CD4-positive, alpha-beta T cell treated with Interleukin-6 at 100 ng/mL for 8 hours (primary cell): ENCODE measurements at regions not wholly inside any gene's neighbourhood (a gene's known extent, or its start where the extent isn't known, plus 50 kb on each side); places are given as distances from the start of the nearest gene placed in this dataset.

ENCODE experiments used
- DNase-seq: peaks from one replicate; pipeline ENCODE4 v3.0.0-alpha.2; 2020; ENCODE audit warnings: mixed read lengths, low spot score

GRCh38 chr3:107992976-107993684 is 97.7 kb downstream of the CD47 start:
- DNase-seq = no peak

DNA sequence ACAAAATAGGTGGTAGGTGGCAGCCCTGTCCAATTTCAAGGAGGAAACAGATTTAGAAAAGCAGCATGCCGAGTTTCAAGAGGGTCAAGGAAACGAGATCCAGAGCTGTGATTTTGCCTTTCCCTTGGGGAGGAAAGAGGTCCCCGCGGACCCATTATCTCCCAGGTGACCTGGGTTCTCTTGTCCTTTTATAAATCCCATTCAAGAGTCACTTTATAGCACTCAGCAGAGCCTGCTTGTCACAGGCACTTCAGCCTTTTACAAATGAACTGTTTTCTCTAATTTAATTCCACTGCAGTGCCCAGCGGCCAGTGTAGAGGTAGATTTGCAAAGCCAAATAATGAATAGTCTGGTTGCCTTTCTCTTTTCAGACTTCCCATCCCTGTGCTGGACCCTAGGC is 99.9 kb downstream of the CD47 start:
- no peak for DNase-seq

- no peak for DNase-seq
Measured at GRCh38 chr3:107990433-107990832, 100.4 kb downstream of the CD47 start.

DNA sequence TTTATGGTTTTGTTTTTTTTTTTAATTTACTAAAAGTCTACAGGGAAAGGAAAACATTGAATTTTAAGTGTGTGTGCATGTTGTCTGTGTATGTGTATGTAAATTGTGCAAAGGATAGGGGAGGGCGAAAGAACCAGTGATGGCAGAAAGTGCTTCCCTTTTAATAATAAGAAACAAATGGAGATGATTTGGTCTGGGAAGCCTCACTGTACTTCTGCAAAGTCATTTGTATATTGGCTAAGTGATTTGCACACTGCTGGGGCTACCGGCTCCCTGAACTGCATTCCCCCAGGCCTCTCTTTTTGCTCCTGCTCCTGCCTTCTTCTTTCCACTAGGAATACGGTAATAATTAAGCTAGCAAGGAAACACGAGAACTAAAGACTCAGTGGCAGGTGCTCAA is 101.2 kb downstream of the CD47 start:
- DNase-seq = no peak

GRCh38 chr3:107988460-107989175 is 102.2 kb downstream of the CD47 start:
- DNase-seq = peak; percentile 44

GRCh38 chr3:107987036-107987939 is 103.5 kb downstream of the CD47 start:
- no peak for DNase-seq

GRCh38 chr3:107986505-107986904 is 104.3 kb downstream of the CD47 start:
- no peak for DNase-seq

DNA sequence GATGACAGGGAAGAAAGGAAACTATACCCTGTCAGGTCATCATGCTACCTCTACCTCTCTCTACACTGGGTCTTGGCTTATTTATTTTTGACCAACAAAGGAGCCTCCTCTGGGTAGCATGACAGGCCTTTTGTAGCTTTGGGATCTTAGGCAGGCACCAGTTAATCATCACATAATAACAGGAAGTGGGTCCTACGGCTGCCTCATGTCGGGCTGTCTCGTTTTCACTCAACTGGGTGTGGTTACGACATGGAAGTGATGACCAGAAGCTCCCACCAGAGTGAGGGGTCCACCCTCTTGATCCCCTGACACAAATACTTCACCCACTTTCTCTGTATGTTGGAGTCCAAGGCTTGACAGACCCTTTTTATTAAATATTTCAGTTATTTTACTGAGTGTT is 105.3 kb downstream of the CD47 start:
- DNase-seq = peak; percentile 34

- DNase-seq = no peak
Measured at GRCh38 chr3:107983247-107983646, 107.6 kb downstream of the CD47 start.

DNA sequence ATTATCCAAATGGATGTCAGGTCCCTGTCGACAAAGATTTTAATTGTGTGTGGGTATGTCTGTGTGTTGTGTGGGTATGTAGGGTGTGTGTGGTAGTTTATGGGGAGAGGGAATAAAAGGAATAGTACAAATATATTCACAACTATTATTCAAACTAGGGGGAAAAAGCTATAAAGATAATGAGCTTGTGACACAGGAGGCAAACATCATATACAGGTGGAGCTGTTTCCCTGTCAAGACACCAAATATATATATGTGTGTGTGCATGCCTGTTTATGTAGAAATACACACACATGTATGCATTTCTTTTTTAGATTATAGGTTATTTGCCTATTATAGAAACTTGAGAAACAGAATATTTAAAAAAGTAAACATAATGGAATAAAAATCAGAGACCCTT is 108.7 kb downstream of the CD47 start:
- DNase-seq = no peak

DNA sequence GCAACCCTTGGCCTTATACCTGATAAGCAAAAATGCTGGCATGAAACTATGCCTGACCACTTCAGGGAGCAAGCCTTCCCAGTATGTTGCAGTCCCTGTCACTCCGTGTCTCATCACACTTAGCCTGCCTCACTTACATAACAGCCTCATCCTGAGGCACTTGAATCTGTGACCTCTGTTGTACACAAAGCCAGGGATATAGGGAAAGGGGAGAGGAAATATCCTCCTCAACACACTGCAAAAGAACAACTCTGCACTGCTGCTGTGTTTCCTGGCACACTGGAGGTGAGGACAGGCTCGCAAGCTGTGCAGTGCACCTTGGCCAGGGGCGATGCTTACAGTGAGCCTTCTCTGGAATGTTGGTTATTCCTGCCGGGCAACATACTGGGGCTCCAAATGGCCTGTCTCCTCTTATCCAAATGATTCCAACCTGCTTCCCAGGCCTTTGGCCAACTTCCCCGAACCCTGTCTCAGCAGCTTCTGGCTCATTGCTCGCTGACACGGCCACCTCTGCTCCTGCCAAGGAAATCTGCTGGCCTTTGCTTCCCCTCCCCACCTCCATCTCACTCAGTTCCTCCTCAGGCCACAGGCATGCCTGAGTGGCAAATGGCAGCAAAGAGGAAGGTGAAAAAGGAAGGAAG is 109.2 kb downstream of the CD47 start:
- DNase-seq = no peak

GRCh38 chr3:107979538-107979937 is 111.3 kb downstream of the CD47 start:
- DNase-seq = no peak

DNA sequence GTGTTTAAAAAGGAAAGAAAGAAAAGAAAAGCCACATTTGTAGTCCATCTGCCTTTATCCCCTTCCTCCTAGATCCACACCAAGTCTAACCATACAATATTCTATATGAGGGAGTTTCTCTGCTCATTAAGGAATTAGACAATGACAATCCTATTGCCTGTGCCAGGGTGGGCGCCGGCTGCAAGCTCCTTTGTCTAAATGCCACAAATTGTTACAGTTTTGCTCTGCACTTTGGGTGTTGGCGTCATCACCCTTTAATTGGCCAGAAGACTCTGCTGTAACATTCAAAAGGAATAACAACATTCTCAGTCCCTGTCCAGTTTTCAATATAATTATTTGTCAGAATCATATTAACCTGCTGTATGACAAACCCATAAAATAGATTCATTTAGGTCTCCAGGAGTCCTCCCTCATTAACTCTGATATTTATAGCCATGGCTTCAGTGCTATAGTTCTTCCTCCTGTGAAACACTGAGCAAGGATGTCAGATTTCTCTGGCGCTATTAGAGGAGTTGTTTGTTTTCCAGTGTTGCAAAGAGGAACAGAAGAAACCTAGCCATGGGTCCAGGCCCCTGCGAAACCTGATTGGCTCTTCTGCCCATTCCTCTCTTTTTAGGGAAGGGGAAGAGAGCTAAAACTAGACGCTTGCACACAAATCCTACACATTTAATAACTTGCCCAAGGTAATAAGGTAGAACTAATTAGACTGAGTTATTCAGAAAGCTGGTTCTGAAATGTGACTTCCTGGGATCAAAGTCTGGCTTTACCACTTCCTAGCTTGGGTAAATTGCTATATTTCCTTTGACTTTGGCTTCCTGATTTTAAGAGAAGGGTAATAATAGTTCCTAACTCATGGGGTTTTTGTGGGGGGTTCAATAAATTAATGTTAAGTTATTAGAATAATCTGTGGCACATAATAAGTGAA is 112.4 kb downstream of the CD47 start:
- DNase-seq = peak; percentile 24

GRCh38 chr3:107977221-107978130 is 113.4 kb downstream of the CD47 start:
- DNase-seq = no peak

DNA sequence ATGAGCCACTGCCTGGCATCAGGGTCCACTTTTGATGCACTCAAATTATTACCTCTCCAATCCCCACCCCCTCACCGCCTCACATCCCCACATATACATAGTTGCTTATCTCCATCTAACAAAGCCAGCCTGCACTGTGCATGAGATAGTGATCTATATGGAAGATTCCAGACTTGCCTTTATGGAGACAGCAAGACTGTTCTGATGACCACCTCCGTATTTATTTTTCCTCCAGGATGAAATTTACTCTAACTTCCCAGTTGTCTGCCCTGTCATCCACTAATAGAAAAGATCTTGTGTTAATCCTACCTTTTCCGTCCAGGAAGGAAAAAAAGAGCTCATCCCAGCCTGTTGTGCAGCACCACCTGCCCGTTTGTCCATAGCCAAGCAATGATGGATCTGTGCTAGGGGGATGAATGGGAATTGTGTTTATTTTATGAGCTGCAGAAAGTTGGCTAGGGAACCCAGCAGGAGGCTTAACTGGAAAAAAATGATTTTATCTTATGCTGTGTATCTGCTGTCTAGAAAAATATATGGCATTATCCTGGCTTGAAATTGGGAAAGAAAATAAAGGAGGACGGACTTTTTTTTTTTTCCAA is 114.5 kb downstream of the CD47 start:
- DNase-seq = no peak

GRCh38 chr3:107975529-107976201 is 115.2 kb downstream of the CD47 start:
- DNase-seq = peak; percentile 30

DNA sequence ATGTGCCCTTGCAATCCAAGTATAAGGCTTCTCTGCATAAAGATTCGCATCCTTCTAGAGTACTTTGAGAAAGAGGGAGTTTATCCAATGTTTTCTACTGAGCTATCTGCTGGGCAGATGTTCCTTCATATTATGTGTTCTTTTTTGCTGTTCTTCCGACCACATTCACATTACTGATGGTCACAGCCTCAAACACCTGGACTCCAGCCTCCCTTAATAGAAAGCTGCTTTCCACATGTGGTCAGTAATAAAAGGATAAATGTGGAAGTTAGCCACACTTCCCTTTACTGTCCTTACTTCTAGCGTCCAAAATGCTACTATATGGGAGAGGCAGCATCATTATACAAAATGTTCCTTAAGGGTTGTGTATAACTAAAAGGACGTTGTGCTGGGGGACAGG is 116.9 kb downstream of the CD47 start:
- DNase-seq = no peak

- no peak for DNase-seq
Measured at GRCh38 chr3:107973152-107973551, 117.7 kb downstream of the CD47 start.

GRCh38 chr3:107970993-107971580 is 119.7 kb downstream of the CD47 start:
- no peak for DNase-seq
